K562 (cell line): ENCODE measurements at regions not wholly inside any gene's neighbourhood (a gene's known extent, or its start where the extent isn't known, plus 50 kb on each side); places are given as distances from the start of the nearest gene placed in this dataset.

Source experiments
- ATAC-seq: fragments of 200-7000 bp; cut with Tn5 transposase; 3 replicates; pipeline ENCODE4 v1.9.1; 2020; ENCODE audit warnings: moderate library complexity
- BruUV-seq: library from RNA; stranded (reverse); fragments of 400-500 nt; replicated peaks from 2 replicates; lab custom pipeline; 2021; lab: Mats Ljungman, UMichigan
- CTCF ChIA-PET: fragments of 300-600 bp; formaldehyde crosslinking; extraction: SDS; loops from one replicate; lab custom pipeline; 2021; ENCODE audit warnings: low intra/inter-chr PET ratio; lab: Yijun Ruan, JAX
- POLR2A ChIA-PET: fragments of 300-600, 350-650 bp; sonication (Branson Sonifier 250); formaldehyde crosslinking; extraction: SDS; loops from one replicate; lab custom pipeline; 2021; ENCODE audit warnings: antibody characterized with exemption, inconsistent platforms; lab: Yijun Ruan, JAX
- DNase-seq, 4 experiments: peaks; one replicate each; pipeline versions ENCODE4 v3.0.0 to v3.0.0-alpha.2; 2011 to 2018; ENCODE audit warnings: low spot score in 3 of 4, mixed read lengths in 3 of 4; ENCODE audit errors: extremely low read depth in 1 of 4
- FAIRE-seq: peaks from 2 replicates; lab custom pipeline; 2011; peaks lifted over from hg19 to GRCh38; lab: Jason Lieb, UNC
- H2AFZ ChIP-seq: 2 replicates; pipeline ENCODE4 v1.6.0; 2011; ENCODE audit warnings: low read depth, low read length, control low read depth, inconsistent platforms
- H3K27ac ChIP-seq: fragments of 200-600 bp; 3 replicates; pipeline ENCODE4 v1.8.0; 2011; ENCODE audit warnings: low read depth, mild to moderate bottlenecking, control low read depth, inconsistent platforms, low read length, moderate library complexity, mixed read lengths; ENCODE audit errors: extremely low read depth
- H3K27me3 ChIP-seq, 2 experiments: fragments of 300-600 bp in 1 of 2; 2 replicates in 1 of 2; 3 replicates in 1 of 2; pipeline versions ENCODE4 v1.6.0 to v1.8.0; 2011; ENCODE audit warnings: inconsistent platforms in 2 of 2, low read length in 2 of 2, mild to moderate bottlenecking in 1 of 2, mixed read lengths in 1 of 2, moderate library complexity in 1 of 2; ENCODE audit not compliant: control insufficient read depth in 2 of 2, insufficient read depth in 2 of 2
- H3K36me3 ChIP-seq: fragments of 300-600 bp; 3 replicates; pipeline ENCODE4 v1.8.0; 2011; ENCODE audit warnings: mild to moderate bottlenecking, low read length, inconsistent platforms; ENCODE audit not compliant: control insufficient read depth, insufficient read depth
- H3K4me1 ChIP-seq, 2 experiments: fragments of 200-600 bp in 1 of 2; replicated peaks in 1 of 2; 2 replicates in 1 of 2; 3 replicates in 1 of 2; pipeline versions ENCODE4 v1.5.1 to v1.8.0; 2011; ENCODE audit warnings: inconsistent platforms in 2 of 2, low read length in 2 of 2, mild to moderate bottlenecking in 1 of 2, mixed read lengths in 1 of 2, moderate library complexity in 1 of 2; ENCODE audit not compliant: control insufficient read depth in 2 of 2, insufficient read depth in 2 of 2
- H3K4me2 ChIP-seq: 2 replicates; pipeline ENCODE4 v1.6.1; 2011; ENCODE audit warnings: low read length, control low read depth, inconsistent platforms, mixed read lengths; ENCODE audit not compliant: insufficient read depth
- H3K4me3 ChIP-seq: fragments of 200-600 bp; sonication (generic), shearing (Covaris generic); 2 replicates; pipeline ENCODE4 v1.5.1; 2016; ENCODE audit warnings: control low read depth, inconsistent platforms
- H3K79me2 ChIP-seq: fragments of 200-600 bp; 3 replicates; pipeline ENCODE4 v1.8.0; 2011; ENCODE audit warnings: low read length, inconsistent platforms; ENCODE audit not compliant: control insufficient read depth, insufficient read depth
- H3K9ac ChIP-seq, 2 experiments: 2 replicates each; pipeline versions ENCODE4 v1.6.0 to v1.6.1; 2011; ENCODE audit warnings: low read depth in 2 of 2, low read length in 2 of 2, control low read depth in 1 of 2, inconsistent platforms in 1 of 2, mild to moderate bottlenecking in 1 of 2, mixed read lengths in 1 of 2; ENCODE audit not compliant: insufficient read depth in 1 of 2
- H3K9me1 ChIP-seq: one replicate; pipeline ENCODE4 v1.6.0; 2011; ENCODE audit warnings: inconsistent platforms, mild to moderate bottlenecking, low read length, moderate library complexity; ENCODE audit not compliant: control insufficient read depth, insufficient read depth
- H3K9me3 ChIP-seq: replicated peaks from 2 replicates; pipeline ENCODE4 v1.5.1; 2011; ENCODE audit warnings: low read depth, low read length, inconsistent platforms; ENCODE audit not compliant: control insufficient read depth, insufficient read depth
- H4K20me1 ChIP-seq: replicated peaks from 2 replicates; pipeline ENCODE4 v1.6.1; 2011; ENCODE audit warnings: low read length, inconsistent platforms, mixed read lengths; ENCODE audit not compliant: control insufficient read depth, insufficient read depth
- CREB5 ChIP-seq: fragments of 250-450 bp; sonication (Bioruptor Pico); IDR thresholded peaks from 2 replicates; pipeline ENCODE4 v1.5.0; 2020; ENCODE audit warnings: mild to moderate bottlenecking
- ETV6 ChIP-seq, 3 experiments: fragments of 150-350 bp in 1 of 3; sonication (generic) in 1 of 3; formaldehyde crosslinking in 1 of 3; IDR thresholded peaks; 2 replicates each; pipeline versions ENCODE4 v1.6.1 to v1.8.0; 2014 to 2022; ENCODE audit warnings: borderline replicate concordance in 2 of 3, low read depth in 2 of 3, antibody characterized with exemption in 1 of 3, low read length in 1 of 3, mild to moderate bottlenecking in 1 of 3, missing genetic modification reagents in 1 of 3
- IRF2 ChIP-seq: sonication (generic); formaldehyde crosslinking; IDR thresholded peaks from 2 replicates; pipeline ENCODE4 v1.8.1; 2022; ENCODE audit warnings: mild to moderate bottlenecking, missing genetic modification reagents
- LCOR ChIP-seq: sonication (generic); formaldehyde crosslinking; IDR thresholded peaks from 2 replicates; pipeline ENCODE4 v1.8.0; 2022; ENCODE audit warnings: mild to moderate bottlenecking, missing genetic modification reagents
- MEIS2 ChIP-seq: fragments of 450-650 bp; IDR thresholded peaks from 2 replicates; pipeline ENCODE4 v1.6.1; 2014; ENCODE audit warnings: mild to moderate bottlenecking; ENCODE audit not compliant: partially characterized antibody
- NBN ChIP-seq: fragments of 450-650 bp; IDR thresholded peaks from 2 replicates; pipeline ENCODE4 v1.6.1; 2016; ENCODE audit warnings: low read depth, mild to moderate bottlenecking
- NR2C1 ChIP-seq, 2 experiments: fragments of 450-650 bp; IDR thresholded peaks; 2 replicates each; pipeline ENCODE4 v1.6.1; 2017; ENCODE audit warnings: mild to moderate bottlenecking in 2 of 2, antibody characterized with exemption in 1 of 2, inconsistent platforms in 1 of 2, missing compliant biosample characterization in 1 of 2, missing genetic modification characterization in 1 of 2
- POLR2H ChIP-seq: IDR thresholded peaks from 2 replicates; pipeline ENCODE4 v1.6.1; 2016; ENCODE audit warnings: missing genetic modification characterization, low read depth, mild to moderate bottlenecking, control low read depth, missing compliant biosample characterization, moderate library complexity
- TBL1XR1 ChIP-seq, 2 experiments: IDR thresholded peaks; 2 replicates each; pipeline ENCODE4 v1.6.1; 2012; ENCODE audit warnings: improper control_type of control experiment in 2 of 2, low read length in 2 of 2, mild to moderate bottlenecking in 1 of 2
- ZNF407 ChIP-seq: fragments of 450-650 bp; IDR thresholded peaks from 2 replicates; pipeline ENCODE4 v1.6.1; 2016; ENCODE audit warnings: low read depth
- ZNF57 ChIP-seq: fragments of 450-650 bp; formaldehyde crosslinking; IDR thresholded peaks from 2 replicates; pipeline ENCODE4 v1.4.0; 2020; ENCODE audit warnings: mild to moderate bottlenecking, moderate library complexity
- WGBS: fragments of 100-300 bp; shearing (Covaris generic); methylation state at CpG from one replicate; pipeline ENCODE4 v1.1.6; 2016; ENCODE audit warnings: low coverage, mixed read lengths; ENCODE audit not compliant: insufficient coverage; ENCODE audit errors: missing lambda C conversion rate; 5-methylcytosine and 5-hydroxymethylcytosine counted together
- in situ Hi-C: fragments of 300-500 bp; cut with MboI; formaldehyde crosslinking; loops from 4 replicates; pipeline ENCODE4 v1.15.0; 2018; ENCODE audit warnings: inconsistent platforms, mixed read lengths
- intact Hi-C: fragments of 100-400 bp; cut with micrococcal nuclease; formaldehyde crosslinking; loops from 2 replicates; pipeline ENCODE4 v1.14.2; 2022

- H3K4me2 ChIP-seq: no peak overlapping the region
- BruUV-seq: no TSS peak
- no peak for FAIRE-seq
- in situ Hi-C loops (no loop called here), intact Hi-C loops (no loop called here)
- no peaks in the 10 kb centered on the region for H3K9me1 ChIP-seq
- TF ChIP-seq NR2C1 (IDR thresholded peaks at IDR 0.05) (no peak), NR2C1 (tag; IDR thresholded peaks at IDR 0.05) (no peak), ZNF407 (no peak), IRF2 (CRISPR knock-in tag) (no peak), MEIS2 (no peak), NBN (no peak), CREB5 (CRISPR knock-in tag) (no peak), ZNF57 (no peak), POLR2H (tag) (no peak), TBL1XR1 (IDR thresholded peaks at IDR 0.05; ENCODE audit: low read length in 2 of 2) (no peak), LCOR (CRISPR knock-in tag) (no peak), ETV6 (IDR thresholded peaks at IDR 0.05; ENCODE audit: borderline replicate concordance in 1 of 2, low read depth in 2 of 2, low read length in 1 of 2) (no peak), ETV6 (CRISPR knock-in tag; IDR thresholded peaks at IDR 0.05; ENCODE audit: borderline replicate concordance) (no peak)
- no peak for DNase-seq
- H2AFZ ChIP-seq: no peak overlapping the region
- H3K27ac ChIP-seq: no peak overlapping the region
- ATAC-seq: no peak
- H3K36me3 ChIP-seq: no peaks in the 10 kb centered on the region
- H3K27me3 ChIP-seq: no peaks in the 10 kb centered on the region
- ChIA-PET POLR2A (no interaction called here), CTCF (no interaction called here)
- H3K4me1 ChIP-seq: no peaks in the 10 kb centered on the region
- no peaks in the 10 kb centered on the region for H3K9me3 ChIP-seq
- no peaks in the 10 kb centered on the region for H3K79me2 ChIP-seq
- no peak overlapping the region for H3K4me3 ChIP-seq
- H3K9ac ChIP-seq: no peak overlapping the region
- no peaks in the 10 kb centered on the region for H4K20me1 ChIP-seq
- 37% methylated on average over 6 of the region's 6 CpGs for WGBS
Measured at GRCh38 chr2:11907190-11907589, 160.8 kb downstream of the LPIN1 start.
